Esophagus squamous epithelium (tissue), 5 donors: ENCODE measurements at regions not wholly inside any gene's neighbourhood (a gene's known extent, or its start where the extent isn't known, plus 50 kb on each side); places are given as distances from the start of the nearest gene placed in this dataset.

Experiments used
- DNase-seq: peaks from one replicate; lab custom pipeline; 2025; lab: John Stamatoyannopoulos, UW
- H3K27ac ChIP-seq, 4 donors: fragments of 200-600 bp; sonication (generic); one replicate each; pipeline ENCODE4 v1.5.1; 2016 to 2019; ENCODE audit warnings: mild to moderate bottlenecking in 1 of 4
- H3K27me3 ChIP-seq, 4 donors: fragments of 200-600 bp; sonication (generic); 1 replicate in 3 of 4; 2 replicates in 1 of 4; pipeline versions ENCODE4 v1.5.1 to v1.6.0; 2017 to 2021; ENCODE audit warnings: antibody characterized with exemption in 1 of 4
- H3K36me3 ChIP-seq, 3 donors: fragments of 200-600 bp; sonication (generic); one replicate each; pipeline ENCODE4 v1.5.1; 2016 to 2019
- H3K4me1 ChIP-seq, 3 donors: fragments of 200-600 bp; sonication (generic); one replicate each; pipeline ENCODE4 v1.5.1; 2017 to 2019
- H3K4me3 ChIP-seq, 4 donors: fragments of 200-600 bp; sonication (generic); 1 replicate in 3 of 4; 2 replicates in 1 of 4; pipeline ENCODE4 v1.5.1; 2016 to 2019; ENCODE audit warnings: mild to moderate bottlenecking in 2 of 4, moderate library complexity in 1 of 4
- H3K9me3 ChIP-seq, 3 donors: fragments of 200-600 bp; sonication (generic); one replicate each; pipeline ENCODE4 v1.5.1; 2016 to 2019
- POLR2A ChIP-seq, 4 donors: fragments of 450-650 bp; IDR thresholded peaks; one replicate each; pipeline ENCODE4 v1.6.1; 2017; ENCODE audit warnings: antibody characterized with exemption in 4 of 4, mild to moderate bottlenecking in 4 of 4, moderate library complexity in 3 of 4
- WGBS, 2 donors: methylation state at CpG; one replicate each; pipeline ENCODE4 v1.1.5; 2018; 5-methylcytosine and 5-hydroxymethylcytosine counted together
- intact Hi-C: fragments of 100-400 bp; cut with DNase I; formaldehyde crosslinking; loops from one replicate; pipeline ENCODE4 v1.15.0; 2022
- TF ChIP-seq, protein P1 (sequence below), 6 experiments: fragments of 450-650 bp in 4 of 6; fragments of 200-600 bp in 2 of 6; sonication (generic) in 2 of 6; IDR thresholded peaks; one replicate each; pipeline ENCODE4 v1.5.1; 2016 to 2019; ENCODE audit warnings: antibody characterized with exemption in 6 of 6, mild to moderate bottlenecking in 4 of 6, moderate library complexity in 4 of 6
- donor health status: DM: yes; HTN: yes; CAD: no.

DNA sequence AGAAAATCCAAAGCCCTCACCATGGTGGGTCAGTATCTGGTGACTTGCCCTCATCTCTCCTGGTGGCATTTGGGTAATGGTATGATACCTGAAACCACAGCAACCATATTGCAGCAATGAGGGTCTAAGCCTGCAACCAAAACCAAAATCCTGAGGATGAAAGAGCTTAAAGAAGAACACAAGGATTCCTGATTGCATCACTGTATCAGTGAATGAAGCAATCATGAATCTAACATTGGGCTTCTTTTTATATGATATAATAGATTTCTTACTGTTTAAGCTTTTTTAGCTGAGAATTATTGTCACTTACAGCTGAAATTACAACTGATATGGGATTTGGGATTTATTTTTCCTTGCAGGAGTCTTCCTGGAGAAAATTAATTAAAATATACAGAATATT, 269.9 kb downstream of the MEF2C start:
- Histone ChIP-seq H3K4me3 (no peak overlapping the region), H3K27me3 (no peaks in the 10 kb centered on the region), H3K4me1 (no peaks in the 10 kb centered on the region), H3K36me3 (no peaks in the 10 kb centered on the region), H3K9me3 (no peaks in the 10 kb centered on the region), H3K27ac (no peak overlapping the region)
- no peak for DNase-seq
- intact Hi-C loops: no loop called here
- TF ChIP-seq, protein P1, sequence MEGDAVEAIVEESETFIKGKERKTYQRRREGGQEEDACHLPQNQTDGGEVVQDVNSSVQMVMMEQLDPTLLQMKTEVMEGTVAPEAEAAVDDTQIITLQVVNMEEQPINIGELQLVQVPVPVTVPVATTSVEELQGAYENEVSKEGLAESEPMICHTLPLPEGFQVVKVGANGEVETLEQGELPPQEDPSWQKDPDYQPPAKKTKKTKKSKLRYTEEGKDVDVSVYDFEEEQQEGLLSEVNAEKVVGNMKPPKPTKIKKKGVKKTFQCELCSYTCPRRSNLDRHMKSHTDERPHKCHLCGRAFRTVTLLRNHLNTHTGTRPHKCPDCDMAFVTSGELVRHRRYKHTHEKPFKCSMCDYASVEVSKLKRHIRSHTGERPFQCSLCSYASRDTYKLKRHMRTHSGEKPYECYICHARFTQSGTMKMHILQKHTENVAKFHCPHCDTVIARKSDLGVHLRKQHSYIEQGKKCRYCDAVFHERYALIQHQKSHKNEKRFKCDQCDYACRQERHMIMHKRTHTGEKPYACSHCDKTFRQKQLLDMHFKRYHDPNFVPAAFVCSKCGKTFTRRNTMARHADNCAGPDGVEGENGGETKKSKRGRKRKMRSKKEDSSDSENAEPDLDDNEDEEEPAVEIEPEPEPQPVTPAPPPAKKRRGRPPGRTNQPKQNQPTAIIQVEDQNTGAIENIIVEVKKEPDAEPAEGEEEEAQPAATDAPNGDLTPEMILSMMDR (IDR thresholded peaks at IDR 0.05): no peak
- TF ChIP-seq POLR2A (IDR thresholded peaks at IDR 0.05): no peak

DNA sequence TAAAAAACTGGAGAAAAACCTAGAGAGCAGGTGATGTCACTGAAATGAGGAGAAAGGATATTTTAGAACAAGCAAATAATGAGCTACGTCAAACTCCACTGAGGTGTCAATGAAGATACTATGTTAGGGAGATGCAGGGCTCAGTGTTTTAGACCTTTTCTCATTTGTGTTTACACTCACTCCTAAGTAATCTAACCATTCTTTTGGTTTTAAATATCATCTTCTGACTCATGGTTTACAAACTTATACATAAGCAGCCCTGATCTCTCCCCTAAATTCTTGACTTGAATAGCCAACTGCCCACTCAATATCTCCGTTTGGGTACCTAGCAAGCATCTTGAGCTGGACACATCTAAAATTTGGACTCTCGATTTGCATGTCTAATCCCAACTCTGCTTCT, 272.4 kb downstream of the MEF2C start:
- Histone ChIP-seq H3K4me1 (no peaks in the 10 kb centered on the region), H3K4me3 (no peak overlapping the region), H3K9me3 (no peaks in the 10 kb centered on the region), H3K36me3 (no peaks in the 10 kb centered on the region), H3K27me3 (no peaks in the 10 kb centered on the region), H3K27ac (no peak overlapping the region)
- TF ChIP-seq, protein P1 (IDR thresholded peaks at IDR 0.05): no peak
- TF ChIP-seq POLR2A (IDR thresholded peaks at IDR 0.05): no peak
- WGBS, 2 donors: 69 to 74% methylated on average over 3 of the region's 3 CpGs
- DNase-seq: no peak
- intact Hi-C loops: no loop called here

DNA sequence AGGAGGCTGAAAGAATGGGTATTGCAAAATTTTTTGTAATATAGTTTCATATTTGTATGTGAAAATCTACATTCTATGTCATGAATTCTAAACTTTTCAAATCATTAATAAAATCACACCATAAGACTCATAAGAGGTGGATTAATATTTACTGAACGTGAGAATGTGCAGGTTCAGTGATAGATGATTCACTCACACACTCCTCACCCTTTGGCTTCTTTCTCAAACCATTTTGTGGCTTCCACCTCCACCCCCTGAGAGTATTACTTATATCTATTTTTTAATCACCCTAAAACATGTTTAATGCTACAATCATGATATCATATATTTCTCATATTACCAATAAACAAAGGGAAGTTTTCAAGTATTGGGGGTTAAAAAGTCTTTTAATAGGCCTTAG, 275.5 kb downstream of the MEF2C start:
- TF ChIP-seq, protein P1 (IDR thresholded peaks at IDR 0.05): no peak
- TF ChIP-seq POLR2A (IDR thresholded peaks at IDR 0.05): no peak
- Histone ChIP-seq H3K36me3 (no peaks in the 10 kb centered on the region), H3K9me3 (peaks cover 0 to 4% (median 0%) of the 10 kb centered on the region in 3 donors), H3K27ac (no peak overlapping the region), H3K4me1 (no peaks in the 10 kb centered on the region), H3K27me3 (no peaks in the 10 kb centered on the region), H3K4me3 (no peak overlapping the region)
- WGBS, 2 donors: 45 to 48% methylated on average over 1 of the region's 1 CpG
- intact Hi-C loops: no loop called here
- no peak for DNase-seq

DNA sequence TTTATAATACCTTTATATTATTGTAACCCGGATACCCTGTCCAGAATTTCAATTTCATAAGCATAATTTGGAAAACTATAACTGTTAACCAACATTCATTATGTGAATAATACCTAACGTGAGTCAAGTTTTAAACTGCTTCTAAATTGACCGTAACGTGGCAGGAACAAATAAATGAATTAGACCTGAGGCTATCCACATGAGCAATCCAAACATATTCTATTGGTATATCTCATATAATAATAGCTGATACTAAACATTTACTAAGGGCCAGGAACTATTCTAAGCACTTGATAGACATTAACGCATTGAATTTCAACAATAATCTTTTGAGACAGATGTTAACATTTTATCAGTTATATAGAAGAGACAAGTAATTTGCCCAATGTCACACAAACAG, 276.4 kb downstream of the MEF2C start:
- TF ChIP-seq, protein P1 (IDR thresholded peaks at IDR 0.05): no peak
- no peak for TF ChIP-seq POLR2A (IDR thresholded peaks at IDR 0.05)
- intact Hi-C loops: no loop called here
- Histone ChIP-seq H3K27me3 (no peaks in the 10 kb centered on the region), H3K36me3 (no peaks in the 10 kb centered on the region), H3K4me3 (no peak overlapping the region), H3K9me3 (peaks cover 0 to 4% (median 0%) of the 10 kb centered on the region in 3 donors), H3K4me1 (no peaks in the 10 kb centered on the region), H3K27ac (no peak overlapping the region)
- WGBS, 2 donors: 67 to 77% methylated on average over 5 of the region's 5 CpGs
- DNase-seq: no peak

DNA sequence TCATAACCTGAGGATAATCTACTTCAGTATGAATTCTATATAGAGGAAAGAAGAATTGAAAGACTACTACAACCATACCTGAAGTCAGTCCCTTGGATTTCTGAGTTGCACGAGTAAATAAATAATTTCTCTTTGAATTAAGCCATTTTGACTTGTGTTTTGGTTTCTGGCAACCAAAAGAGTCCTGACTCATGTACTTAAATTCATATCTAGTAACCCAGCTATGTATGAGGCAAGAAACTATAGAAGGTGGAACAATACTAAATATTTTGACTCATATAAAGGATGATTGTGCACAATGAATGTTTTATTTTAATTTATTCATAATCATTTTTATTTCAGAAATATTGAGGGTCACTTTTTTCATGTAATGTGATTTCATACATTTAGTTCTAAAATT, 276.8 kb downstream of the MEF2C start:
- no peaks in the 10 kb centered on the region for H3K4me1 ChIP-seq
- H3K27me3 ChIP-seq: no peaks in the 10 kb centered on the region
- no peaks in the 10 kb centered on the region for H3K36me3 ChIP-seq
- 67 to 69% methylated on average over 1 of the region's 1 CpG for WGBS, 2 donors
- no peak for DNase-seq
- intact Hi-C loops: no loop called here
- TF ChIP-seq, protein P1 (IDR thresholded peaks at IDR 0.05): no peak
- no peak for TF ChIP-seq POLR2A (IDR thresholded peaks at IDR 0.05)
- no peak overlapping the region for H3K4me3 ChIP-seq
- peaks cover 0 to 4% (median 0%) of the 10 kb centered on the region in 3 donors for H3K9me3 ChIP-seq
- H3K27ac ChIP-seq: no peak overlapping the region
